ENCODE measurements at regions not wholly inside any gene's neighbourhood (a gene's known extent, or its start where the extent isn't known, plus 50 kb on each side); places are given as distances from the start of the nearest gene placed in this dataset.
"Not testable (repeated sequence)": the region's sequence is repeated elsewhere in the genome, so short reads cannot be mapped to it uniquely, and the experiment has no call there.

DNA sequence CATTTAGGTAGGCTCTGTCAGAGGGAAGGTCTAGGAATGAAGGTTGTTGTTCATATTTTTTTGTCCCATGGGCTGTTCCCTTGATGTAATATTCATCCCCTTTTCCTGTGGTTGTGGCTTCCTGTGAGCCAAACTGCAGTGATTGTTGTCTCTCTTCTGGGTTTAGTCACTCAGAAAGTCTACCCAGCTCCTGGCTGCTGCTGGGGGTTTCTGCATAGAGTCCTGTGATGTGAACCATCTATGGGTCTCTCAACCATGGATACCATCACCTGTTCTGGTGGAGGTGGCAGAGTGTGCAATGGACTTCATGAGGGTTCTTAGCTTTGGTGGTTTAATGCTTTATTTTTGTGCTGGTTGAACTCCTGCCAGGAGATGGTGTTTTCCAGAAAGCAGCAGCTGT, 122.8 kb downstream of the ZC4H2 start:
- Histone ChIP-seq H3K9ac (ENCODE audit: low read depth, low read length) (no peak overlapping the region), H3K9me3 (ENCODE audit: control insufficient read depth, insufficient read depth, low read length) (peaks cover 47% of the 10 kb centered on the region), H3K4me3 (ENCODE audit: low read depth, low read length) (no peak overlapping the region), H3K4me1 (ENCODE audit: control insufficient read depth, insufficient read depth, low read length) (no peaks in the 10 kb centered on the region), H3K36me3 (ENCODE audit: control insufficient read depth, insufficient read depth, low read length) (no peaks in the 10 kb centered on the region), H3K27me3 (ENCODE audit: control insufficient read depth, insufficient read depth, low read length) (no peaks in the 10 kb centered on the region), H3K27ac (ENCODE audit: low read depth, low read length) (no peak overlapping the region)

- H3K4me1 ChIP-seq (ENCODE audit: control insufficient read depth, insufficient read depth, low read length) = no peaks in the 10 kb centered on the region
- no peak overlapping the region for H3K27ac ChIP-seq (ENCODE audit: low read depth, low read length)
- no peaks in the 10 kb centered on the region for H3K36me3 ChIP-seq (ENCODE audit: control insufficient read depth, insufficient read depth, low read length)
- peaks cover 52% of the 10 kb centered on the region for H3K9me3 ChIP-seq (ENCODE audit: control insufficient read depth, insufficient read depth, low read length)
- no peaks in the 10 kb centered on the region for H3K27me3 ChIP-seq (ENCODE audit: control insufficient read depth, insufficient read depth, low read length)
- no peak overlapping the region for H3K9ac ChIP-seq (ENCODE audit: low read depth, low read length)
- no peak overlapping the region for H3K4me3 ChIP-seq (ENCODE audit: low read depth, low read length)
Measured at GRCh38 chrX:64850371-64851082, 125.7 kb downstream of the ZC4H2 start.

GRCh38 chrX:64843224-64843623, 133.0 kb downstream of the ZC4H2 start:
- no peak overlapping the region for H3K4me3 ChIP-seq (ENCODE audit: low read depth, low read length)

GRCh38 chrX:64842492-64842891, 133.8 kb downstream of the ZC4H2 start:
- H3K36me3 ChIP-seq (ENCODE audit: control insufficient read depth, insufficient read depth, low read length) = no peaks in the 10 kb centered on the region
- H3K27ac ChIP-seq (ENCODE audit: low read depth, low read length) = no peak overlapping the region
- H3K4me3 ChIP-seq (ENCODE audit: low read depth, low read length) = no peak overlapping the region
- H3K4me1 ChIP-seq (ENCODE audit: control insufficient read depth, insufficient read depth, low read length) = no peaks in the 10 kb centered on the region
- H3K27me3 ChIP-seq (ENCODE audit: control insufficient read depth, insufficient read depth, low read length) = no peaks in the 10 kb centered on the region
- no peak overlapping the region for H3K9ac ChIP-seq (ENCODE audit: low read depth, low read length)
- H3K9me3 ChIP-seq (ENCODE audit: control insufficient read depth, insufficient read depth, low read length) = peaks cover 64% of the 10 kb centered on the region

More at GRCh38 chrX:64843224-64843623, 133.0 kb downstream of the ZC4H2 start:
- H3K9me3 ChIP-seq (ENCODE audit: control insufficient read depth, insufficient read depth, low read length) = peaks cover 70% of the 10 kb centered on the region
- H3K27ac ChIP-seq (ENCODE audit: low read depth, low read length) = no peak overlapping the region
- H3K4me1 ChIP-seq (ENCODE audit: control insufficient read depth, insufficient read depth, low read length) = no peaks in the 10 kb centered on the region
- no peaks in the 10 kb centered on the region for H3K27me3 ChIP-seq (ENCODE audit: control insufficient read depth, insufficient read depth, low read length)
- no peaks in the 10 kb centered on the region for H3K36me3 ChIP-seq (ENCODE audit: control insufficient read depth, insufficient read depth, low read length)
- no peak overlapping the region for H3K9ac ChIP-seq (ENCODE audit: low read depth, low read length)

- H3K9ac ChIP-seq (ENCODE audit: low read depth, low read length) = no peak overlapping the region
- H3K27ac ChIP-seq (ENCODE audit: low read depth, low read length) = no peak overlapping the region
- no peaks in the 10 kb centered on the region for H3K27me3 ChIP-seq (ENCODE audit: control insufficient read depth, insufficient read depth, low read length)
- H3K4me1 ChIP-seq (ENCODE audit: control insufficient read depth, insufficient read depth, low read length) = no peaks in the 10 kb centered on the region
- no peak overlapping the region for H3K4me3 ChIP-seq (ENCODE audit: low read depth, low read length)
- no peaks in the 10 kb centered on the region for H3K36me3 ChIP-seq (ENCODE audit: control insufficient read depth, insufficient read depth, low read length)
- H3K9me3 ChIP-seq (ENCODE audit: control insufficient read depth, insufficient read depth, low read length) = peaks cover 54% of the 10 kb centered on the region
Measured at GRCh38 chrX:64805683-64806082, 170.6 kb downstream of the ZC4H2 start.

DNA sequence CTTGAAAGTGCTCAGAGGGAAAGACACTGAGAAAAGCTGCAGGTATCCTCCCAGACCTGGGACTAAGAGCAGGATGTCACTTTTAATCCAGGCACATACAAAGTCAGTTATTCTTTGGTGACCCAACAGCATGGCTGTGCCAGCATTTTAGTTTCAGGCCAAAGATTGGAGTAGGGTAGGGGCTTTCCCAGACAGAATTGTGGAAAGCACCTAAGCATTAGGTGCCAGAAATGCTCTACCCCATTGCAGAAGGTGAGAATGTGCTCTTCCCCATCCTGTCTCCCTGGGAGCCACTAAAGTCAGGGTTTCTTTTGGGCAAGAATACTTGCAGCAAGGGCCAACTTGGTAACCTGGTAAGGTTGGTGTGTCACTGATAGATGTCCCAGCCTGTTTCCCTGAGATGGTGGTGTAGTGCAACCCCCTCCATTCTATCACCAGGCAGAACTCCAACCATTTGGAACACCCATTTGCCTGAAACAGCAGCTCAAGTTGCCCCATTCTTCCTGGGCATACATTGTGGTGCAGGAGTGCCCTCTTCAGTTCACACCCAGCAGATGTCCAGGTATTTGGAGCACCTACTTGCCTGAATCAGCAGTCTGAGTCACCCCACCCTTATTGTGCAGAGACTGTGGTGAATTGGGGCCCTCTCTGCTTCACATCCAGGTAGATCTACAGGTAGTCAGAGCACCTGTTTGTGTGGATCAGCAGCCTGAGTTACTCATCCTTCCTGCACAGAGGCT, 183.5 kb downstream of the ZC4H2 start:
- no peak overlapping the region for H3K27ac ChIP-seq (ENCODE audit: low read depth, low read length)
- H3K4me1 ChIP-seq (ENCODE audit: control insufficient read depth, insufficient read depth, low read length) = no peaks in the 10 kb centered on the region
- no peaks in the 10 kb centered on the region for H3K27me3 ChIP-seq (ENCODE audit: control insufficient read depth, insufficient read depth, low read length)
- H3K9ac ChIP-seq (ENCODE audit: low read depth, low read length) = no peak overlapping the region
- no peak overlapping the region for H3K4me3 ChIP-seq (ENCODE audit: low read depth, low read length)
- H3K36me3 ChIP-seq (ENCODE audit: control insufficient read depth, insufficient read depth, low read length) = no peaks in the 10 kb centered on the region
- peaks cover 56% of the 10 kb centered on the region for H3K9me3 ChIP-seq (ENCODE audit: control insufficient read depth, insufficient read depth, low read length)

- no peak overlapping the region for H3K27ac ChIP-seq (ENCODE audit: low read depth, low read length)
- H3K27me3 ChIP-seq (ENCODE audit: control insufficient read depth, insufficient read depth, low read length) = no peaks in the 10 kb centered on the region
- H3K36me3 ChIP-seq (ENCODE audit: control insufficient read depth, insufficient read depth, low read length) = no peaks in the 10 kb centered on the region
- peaks cover 42% of the 10 kb centered on the region for H3K9me3 ChIP-seq (ENCODE audit: control insufficient read depth, insufficient read depth, low read length)
- no peaks in the 10 kb centered on the region for H3K4me1 ChIP-seq (ENCODE audit: control insufficient read depth, insufficient read depth, low read length)
- H3K4me3 ChIP-seq (ENCODE audit: low read depth, low read length) = no peak overlapping the region; the same call in 1 of the 2 replicates
- H3K9ac ChIP-seq (ENCODE audit: low read depth, low read length) = no peak overlapping the region
Measured at GRCh38 chrX:64782923-64783322, 193.3 kb downstream of the ZC4H2 start.

- Histone ChIP-seq H3K27me3 (ENCODE audit: control insufficient read depth, insufficient read depth, low read length) (no peaks in the 10 kb centered on the region), H3K9ac (ENCODE audit: low read depth, low read length) (no peak overlapping the region), H3K4me1 (ENCODE audit: control insufficient read depth, insufficient read depth, low read length) (no peaks in the 10 kb centered on the region), H3K27ac (ENCODE audit: low read depth, low read length) (no peak overlapping the region), H3K36me3 (ENCODE audit: control insufficient read depth, insufficient read depth, low read length) (no peaks in the 10 kb centered on the region), H3K9me3 (ENCODE audit: control insufficient read depth, insufficient read depth, low read length) (peaks cover 33% of the 10 kb centered on the region), H3K4me3 (ENCODE audit: low read depth, low read length) (no peak overlapping the region)
Measured at GRCh38 chrX:64758047-64758446, 218.2 kb downstream of the ZC4H2 start.

- H3K27me3 ChIP-seq (ENCODE audit: control insufficient read depth, insufficient read depth, low read length) = no peaks in the 10 kb centered on the region
- H3K9ac ChIP-seq (ENCODE audit: low read depth, low read length) = no peak overlapping the region
- no peak overlapping the region for H3K27ac ChIP-seq (ENCODE audit: low read depth, low read length)
- no peak overlapping the region for H3K4me3 ChIP-seq (ENCODE audit: low read depth, low read length)
- H3K36me3 ChIP-seq (ENCODE audit: control insufficient read depth, insufficient read depth, low read length) = no peaks in the 10 kb centered on the region
- H3K9me3 ChIP-seq (ENCODE audit: control insufficient read depth, insufficient read depth, low read length) = peaks cover 33% of the 10 kb centered on the region
- H3K4me1 ChIP-seq (ENCODE audit: control insufficient read depth, insufficient read depth, low read length) = no peaks in the 10 kb centered on the region
Measured at GRCh38 chrX:64739792-64740378, 236.4 kb downstream of the ZC4H2 start.

DNA sequence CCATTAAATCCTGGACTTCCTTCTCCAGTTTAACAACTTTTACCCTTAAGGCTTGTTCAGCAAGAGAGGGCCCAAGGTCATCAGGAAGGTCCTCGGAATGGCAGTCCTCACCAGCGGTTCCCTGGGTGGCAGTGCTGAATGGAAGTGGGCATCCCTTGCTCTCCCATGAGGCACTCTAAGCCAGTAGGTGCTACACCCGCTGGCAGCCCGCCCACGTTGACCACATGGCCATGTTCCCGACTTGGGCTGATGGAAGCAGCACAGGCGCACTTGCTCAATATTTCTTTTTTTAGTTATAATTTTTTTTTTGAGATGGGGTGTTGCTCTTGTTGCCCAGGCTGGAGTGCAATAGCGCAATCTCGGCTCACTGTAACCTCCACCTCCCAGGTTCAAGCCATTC, 277.9 kb downstream of the ZC4H2 start:
- no peaks in the 10 kb centered on the region for H3K4me1 ChIP-seq (ENCODE audit: control insufficient read depth, insufficient read depth, low read length)
- no peaks in the 10 kb centered on the region for H3K36me3 ChIP-seq (ENCODE audit: control insufficient read depth, insufficient read depth, low read length)
- no peak overlapping the region for H3K4me3 ChIP-seq (ENCODE audit: low read depth, low read length)
- peaks cover 59% of the 10 kb centered on the region for H3K9me3 ChIP-seq (ENCODE audit: control insufficient read depth, insufficient read depth, low read length)
- no peaks in the 10 kb centered on the region for H3K27me3 ChIP-seq (ENCODE audit: control insufficient read depth, insufficient read depth, low read length)
- no peak overlapping the region for H3K9ac ChIP-seq (ENCODE audit: low read depth, low read length)
- no peak overlapping the region for H3K27ac ChIP-seq (ENCODE audit: low read depth, low read length)

DNA sequence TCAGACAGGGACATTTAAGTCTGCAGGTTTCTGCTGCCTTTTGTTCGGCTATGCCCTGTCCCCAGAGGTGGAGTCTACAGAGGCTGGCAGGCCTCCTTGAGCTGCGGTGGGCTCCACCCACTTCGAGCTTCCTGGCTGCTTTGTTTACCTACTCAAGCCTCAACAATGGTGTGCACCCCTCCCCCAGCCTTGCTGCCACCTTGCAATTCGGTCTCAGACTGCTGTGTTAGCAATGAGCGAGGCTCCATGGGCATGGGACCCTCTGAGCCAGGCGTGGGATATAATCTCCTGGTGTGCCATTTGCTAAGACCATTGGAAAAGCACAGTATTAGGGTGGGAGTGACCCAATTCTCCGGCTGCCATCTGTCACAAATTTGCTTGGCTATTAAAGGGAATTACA, 280.9 kb downstream of the ZC4H2 start:
- H3K9me3 ChIP-seq (ENCODE audit: control insufficient read depth, insufficient read depth, low read length) = peaks cover 42% of the 10 kb centered on the region
- not testable (repeated sequence) for H3K9ac ChIP-seq (ENCODE audit: low read depth, low read length); H3K27ac ChIP-seq (ENCODE audit: low read depth, low read length); H3K4me3 ChIP-seq (ENCODE audit: low read depth, low read length); H3K27me3 ChIP-seq (ENCODE audit: control insufficient read depth, insufficient read depth, low read length); H3K36me3 ChIP-seq (ENCODE audit: control insufficient read depth, insufficient read depth, low read length); H3K4me1 ChIP-seq (ENCODE audit: control insufficient read depth, insufficient read depth, low read length)

All from HUES48 (cell line).